B cell (primary cell): ENCODE measurements at regions not wholly inside any gene's neighbourhood (a gene's known extent, or its start where the extent isn't known, plus 50 kb on each side); places are given as distances from the start of the nearest gene placed in this dataset.

ENCODE experiments used
- CTCF ChIP-seq: fragments of 200-600 bp; IDR thresholded peaks from one replicate; pipeline ENCODE4 v1.8.0; 2022; ENCODE audit warnings: antibody characterized with exemption, mild to moderate bottlenecking
- EZH2 ChIP-seq: IDR thresholded peaks from 2 replicates; pipeline ENCODE4 v1.6.1; 2012; ENCODE audit warnings: borderline replicate concordance, low read depth, mild to moderate bottlenecking, moderate library complexity, low read length; ENCODE audit not compliant: insufficient read depth, poor library complexity, severe bottlenecking

GRCh38 chr1:117710710-117711109 is 104.9 kb downstream of the TENT5C start:
- TF ChIP-seq CTCF (no peak), EZH2 (no peak)
